Stomach smooth muscle (tissue), 2 donors: ENCODE measurements at regions not wholly inside any gene's neighbourhood (a gene's known extent, or its start where the extent isn't known, plus 50 kb on each side); places are given as distances from the start of the nearest gene placed in this dataset.

Source experiments
- H3K27ac ChIP-seq: one replicate; pipeline ENCODE4 v1.7.0; 2013; ENCODE audit warnings: mild to moderate bottlenecking, low read length, inconsistent platforms
- H3K27me3 ChIP-seq, 2 donors: one replicate each; pipeline ENCODE4 v1.7.0; 2013; ENCODE audit warnings: low read length in 2 of 2; ENCODE audit not compliant: insufficient read depth in 2 of 2, control insufficient read depth in 1 of 2
- H3K36me3 ChIP-seq, 2 donors: one replicate each; pipeline ENCODE4 v1.7.0; 2013; ENCODE audit warnings: low read length in 2 of 2; ENCODE audit not compliant: control insufficient read depth in 2 of 2, insufficient read depth in 2 of 2
- H3K4me1 ChIP-seq: one replicate; pipeline ENCODE4 v1.7.0; 2013; ENCODE audit warnings: low read length; ENCODE audit not compliant: control insufficient read depth, insufficient read depth
- H3K4me3 ChIP-seq, 2 donors: one replicate each; pipeline ENCODE4 v1.7.0; 2013; ENCODE audit warnings: low read length in 2 of 2
- H3K9ac ChIP-seq, 2 donors: one replicate each; pipeline ENCODE4 v1.7.0; 2013; ENCODE audit warnings: low read length in 2 of 2, mild to moderate bottlenecking in 1 of 2
- H3K9me3 ChIP-seq, 2 donors: one replicate each; pipeline ENCODE4 v1.7.0; 2013; ENCODE audit warnings: low read length in 2 of 2; ENCODE audit not compliant: control insufficient read depth in 2 of 2
- donor health status: healthy.
- donor health status: Pancreatic carcinoma.

DNA sequence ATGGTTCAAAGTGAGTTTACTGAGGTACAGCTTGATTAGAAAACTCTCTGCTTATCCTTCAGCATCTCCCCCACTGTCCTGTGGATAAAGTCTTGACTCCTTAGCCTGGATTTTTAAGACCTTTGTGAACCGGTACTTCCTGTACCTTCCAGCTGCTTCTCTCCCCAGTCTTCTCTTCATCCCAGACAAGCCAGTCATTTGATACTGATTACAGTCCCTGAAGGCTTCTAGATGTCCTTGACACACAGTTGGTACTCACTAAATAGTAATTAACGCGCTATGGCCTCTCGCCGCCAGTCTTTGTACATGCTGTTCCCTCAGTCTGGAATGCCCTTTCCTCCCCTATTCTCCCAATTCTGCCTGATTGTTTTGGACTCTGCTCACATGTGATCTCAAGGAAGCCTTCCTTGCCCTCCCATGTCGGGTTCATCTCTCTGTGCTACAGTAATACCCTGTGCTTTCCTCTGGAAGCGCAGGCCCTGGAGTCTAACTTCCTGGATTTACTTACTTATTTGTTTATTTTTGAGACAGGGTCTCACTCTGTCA, 50.6 kb upstream of the PTGR2 start:
- Histone ChIP-seq H3K9ac (no peak overlapping the region), H3K27me3 (no peaks in the 10 kb centered on the region), H3K9me3 (no peaks in the 10 kb centered on the region), H3K36me3 (peaks cover 0 to 8% of the 10 kb centered on the region in 2 donors), H3K4me3 (no peak overlapping the region), H3K4me1 (no peaks in the 10 kb centered on the region), H3K27ac (no peak overlapping the region)

DNA sequence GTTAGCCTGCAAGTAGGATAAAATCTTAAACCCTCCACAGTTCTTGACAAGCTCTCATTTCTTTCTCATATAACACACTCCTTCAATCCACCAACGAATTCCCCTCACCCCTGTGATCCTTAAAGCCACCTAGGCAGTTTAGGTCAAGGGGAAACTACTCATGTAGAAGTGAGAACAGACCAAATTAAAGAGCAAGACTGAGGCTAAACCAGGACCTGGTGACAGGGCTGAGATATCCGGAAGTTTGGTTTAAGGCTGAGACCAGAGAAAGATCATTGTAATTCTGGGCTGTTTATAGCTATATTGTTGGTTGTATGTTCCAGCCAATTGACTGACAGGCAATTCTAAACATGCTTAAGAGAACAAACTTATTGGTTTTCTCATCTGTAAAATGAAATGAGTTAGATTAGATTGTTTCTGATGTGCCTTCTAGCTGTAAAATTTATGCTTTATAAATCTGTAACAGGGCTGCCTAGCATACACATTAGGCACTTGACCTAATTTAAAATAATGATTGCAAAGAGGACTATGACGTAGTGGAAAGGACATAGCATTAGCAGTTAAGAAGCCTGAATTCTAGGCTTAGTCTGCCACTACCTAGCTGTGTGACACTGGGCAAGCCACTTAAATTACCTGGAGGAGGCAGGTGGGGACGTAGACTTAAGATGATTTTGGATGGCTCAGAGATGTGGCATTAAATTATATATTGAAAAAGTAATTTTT, 53.9 kb upstream of the PTGR2 start:
- H3K9me3 ChIP-seq, result no peaks in the 10 kb centered on the region
- H3K4me3 ChIP-seq, result no peak overlapping the region
- H3K27ac ChIP-seq, result no peak overlapping the region
- peaks cover 19% of the 10 kb centered on the region for H3K4me1 ChIP-seq
- H3K9ac ChIP-seq, result no peak overlapping the region
- H3K27me3 ChIP-seq, result no peaks in the 10 kb centered on the region
- peaks cover 0 to under 1% of the 10 kb centered on the region in 2 donors for H3K36me3 ChIP-seq

DNA sequence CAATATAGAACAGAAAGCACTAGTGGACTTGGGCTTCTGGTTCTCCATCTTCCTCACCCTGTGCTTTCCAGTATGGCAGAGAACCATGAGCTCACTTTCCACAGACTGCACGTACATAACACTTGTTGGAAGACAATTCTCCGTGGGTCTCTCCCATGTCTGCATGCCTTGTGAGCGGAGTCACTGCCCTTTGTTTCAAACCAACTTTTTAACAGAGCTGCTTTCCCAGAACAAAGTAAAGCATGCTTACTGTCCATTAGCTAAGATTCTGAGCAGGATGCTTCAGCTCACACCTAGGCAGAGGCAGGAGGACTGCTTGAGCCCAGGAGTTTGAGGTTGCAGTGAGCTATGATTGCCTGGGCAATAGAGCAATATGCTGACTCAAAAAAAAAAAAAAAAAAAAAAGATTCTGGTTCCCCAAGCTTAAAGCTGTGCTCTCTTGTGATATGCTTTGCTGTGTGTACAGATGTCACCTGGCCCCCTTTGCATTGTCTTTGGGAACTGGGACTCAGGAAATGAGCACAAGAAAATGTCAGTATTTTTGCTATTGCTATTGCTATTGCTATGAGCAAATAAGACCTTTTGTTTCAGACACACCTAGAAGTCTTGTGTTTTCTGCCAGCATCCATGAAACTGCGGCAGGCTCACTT, 54.6 kb upstream of the PTGR2 start:
- Histone ChIP-seq H3K9me3 (no peaks in the 10 kb centered on the region), H3K36me3 (peaks cover 0 to 4% of the 10 kb centered on the region in 2 donors), H3K27me3 (no peaks in the 10 kb centered on the region), H3K4me3 (no peak overlapping the region), H3K9ac (no peak overlapping the region), H3K4me1 (peaks cover 19% of the 10 kb centered on the region), H3K27ac (no peak overlapping the region)

DNA sequence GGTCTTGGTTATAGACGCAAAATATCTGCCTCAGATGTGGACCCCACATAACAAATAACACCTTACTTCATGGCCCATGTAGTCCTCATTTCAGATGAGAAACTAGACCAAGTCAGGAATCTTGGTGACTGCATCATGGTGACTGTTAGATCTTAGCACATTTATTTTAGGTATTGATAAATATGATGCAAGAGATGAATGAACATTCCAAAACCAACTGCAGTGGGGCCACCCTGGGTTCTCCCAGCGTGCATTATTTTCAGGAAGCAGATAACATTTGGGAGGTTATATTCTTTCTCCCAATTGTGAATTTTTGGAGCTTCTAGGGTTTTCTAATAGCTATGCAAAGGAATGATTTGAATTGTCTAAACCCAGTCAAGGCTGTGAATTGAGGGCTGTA, 55.2 kb upstream of the PTGR2 start:
- H3K27me3 ChIP-seq, result no peaks in the 10 kb centered on the region
- no peak overlapping the region for H3K9ac ChIP-seq
- peaks cover 0 to 4% of the 10 kb centered on the region in 2 donors for H3K36me3 ChIP-seq
- H3K9me3 ChIP-seq, result no peaks in the 10 kb centered on the region
- no peak overlapping the region for H3K27ac ChIP-seq
- no peak overlapping the region for H3K4me3 ChIP-seq
- peaks cover 19% of the 10 kb centered on the region for H3K4me1 ChIP-seq

DNA sequence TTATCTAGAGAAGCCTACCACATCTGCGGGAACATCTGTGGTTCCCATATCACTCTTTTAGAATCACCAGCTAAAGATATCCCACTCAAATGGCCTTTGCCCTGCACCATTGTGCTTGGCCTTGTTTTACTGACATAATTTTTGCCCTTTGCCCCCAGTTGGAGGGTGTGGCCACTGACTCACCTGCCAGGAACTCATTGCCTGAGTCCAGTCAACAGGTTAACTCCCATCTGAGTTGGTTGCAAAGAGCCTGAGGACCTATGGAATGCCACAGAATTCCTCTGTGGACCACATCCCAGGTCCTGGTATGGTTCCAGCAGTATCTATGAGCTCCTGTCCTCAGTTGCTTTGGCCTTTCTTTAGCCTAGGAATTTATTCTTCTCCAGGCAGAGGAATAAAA, 55.7 kb upstream of the PTGR2 start:
- Histone ChIP-seq H3K36me3 (peaks cover 0 to 4% of the 10 kb centered on the region in 2 donors), H3K27ac (no peak overlapping the region), H3K9me3 (no peaks in the 10 kb centered on the region), H3K4me1 (peaks cover 21% of the 10 kb centered on the region), H3K9ac (no peak overlapping the region), H3K4me3 (no peak overlapping the region), H3K27me3 (no peaks in the 10 kb centered on the region)

DNA sequence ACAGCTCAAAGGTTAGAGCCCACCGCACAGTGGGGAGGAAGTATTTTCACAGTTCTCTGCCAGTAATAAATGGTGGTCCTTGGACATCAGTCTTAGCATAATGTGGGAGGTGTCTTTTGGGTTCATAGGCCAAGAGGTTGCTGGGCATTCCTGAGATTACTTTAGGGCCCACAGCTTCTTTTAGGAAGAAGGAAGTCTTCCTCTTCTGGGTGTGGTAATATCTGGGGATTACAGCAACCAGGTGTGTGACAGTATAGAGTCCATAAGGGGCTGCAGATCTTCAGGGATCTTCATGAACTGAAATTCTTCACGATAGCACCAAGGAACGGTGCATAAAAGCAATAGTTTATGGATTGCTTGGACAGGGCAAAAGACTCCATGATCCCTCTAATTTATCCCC, 56.2 kb upstream of the PTGR2 start:
- Histone ChIP-seq H3K4me1 (peaks cover 26% of the 10 kb centered on the region), H3K27ac (peak overlapping the region; percentile 86), H3K4me3 (no peak overlapping the region), H3K27me3 (no peaks in the 10 kb centered on the region), H3K9ac (peak overlapping the region in 1 of 2 donors; percentile 36), H3K36me3 (peaks cover 0 to 4% of the 10 kb centered on the region in 2 donors), H3K9me3 (no peaks in the 10 kb centered on the region)

DNA sequence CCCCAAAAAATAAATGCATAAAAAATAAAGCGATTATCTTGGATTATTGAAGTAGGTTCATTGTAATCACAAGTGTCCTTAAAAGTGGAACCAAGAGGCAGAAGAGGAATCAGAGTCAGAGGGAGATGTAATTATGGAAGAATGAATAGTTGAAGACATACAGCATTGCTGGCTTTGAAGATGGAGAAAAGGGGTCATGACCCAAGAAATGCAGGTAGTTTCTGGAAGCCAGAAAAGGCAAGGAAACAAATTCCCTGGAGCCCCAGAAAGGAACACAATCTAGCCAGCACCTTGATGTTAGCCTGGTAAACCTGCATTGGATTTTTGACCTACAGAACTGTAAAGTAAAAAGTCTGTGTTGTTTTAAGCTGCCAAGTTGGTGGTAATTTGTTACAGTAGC, 57.5 kb upstream of the PTGR2 start:
- H3K9me3 ChIP-seq, result no peaks in the 10 kb centered on the region
- H3K4me3 ChIP-seq, result no peak overlapping the region
- peak overlapping the region in 1 of 2 donors; percentile 36 for H3K9ac ChIP-seq
- H3K27me3 ChIP-seq, result no peaks in the 10 kb centered on the region
- peaks cover 0 to 4% of the 10 kb centered on the region in 2 donors for H3K36me3 ChIP-seq
- H3K4me1 ChIP-seq, result peaks cover 39% of the 10 kb centered on the region
- peak overlapping the region; percentile 86 for H3K27ac ChIP-seq

DNA sequence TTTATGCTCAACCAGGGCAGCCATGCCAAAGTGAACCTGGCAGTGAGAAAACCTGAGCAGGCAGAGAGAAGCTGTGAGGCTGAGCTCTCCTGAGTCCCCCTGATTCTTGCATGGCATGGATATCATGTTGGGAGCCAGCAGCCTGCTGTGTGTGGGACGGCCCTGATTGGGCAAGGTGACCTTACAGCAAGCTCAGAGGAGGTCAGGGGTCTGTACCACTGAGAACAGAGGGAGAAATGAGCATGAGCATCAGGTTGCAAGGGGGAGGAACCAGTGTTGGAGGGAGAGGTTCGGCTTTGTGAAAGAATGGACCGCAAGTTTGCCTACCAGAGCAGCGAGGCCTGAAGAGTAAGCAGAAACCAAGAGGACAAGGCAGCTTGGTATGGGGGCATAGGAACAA, 59.1 kb upstream of the PTGR2 start:
- Histone ChIP-seq H3K4me3 (no peak overlapping the region), H3K9ac (no peak overlapping the region), H3K27me3 (no peaks in the 10 kb centered on the region), H3K9me3 (no peaks in the 10 kb centered on the region), H3K4me1 (peaks cover 55% of the 10 kb centered on the region), H3K36me3 (peaks cover 0 to 4% of the 10 kb centered on the region in 2 donors), H3K27ac (peak overlapping the region; percentile 58)

DNA sequence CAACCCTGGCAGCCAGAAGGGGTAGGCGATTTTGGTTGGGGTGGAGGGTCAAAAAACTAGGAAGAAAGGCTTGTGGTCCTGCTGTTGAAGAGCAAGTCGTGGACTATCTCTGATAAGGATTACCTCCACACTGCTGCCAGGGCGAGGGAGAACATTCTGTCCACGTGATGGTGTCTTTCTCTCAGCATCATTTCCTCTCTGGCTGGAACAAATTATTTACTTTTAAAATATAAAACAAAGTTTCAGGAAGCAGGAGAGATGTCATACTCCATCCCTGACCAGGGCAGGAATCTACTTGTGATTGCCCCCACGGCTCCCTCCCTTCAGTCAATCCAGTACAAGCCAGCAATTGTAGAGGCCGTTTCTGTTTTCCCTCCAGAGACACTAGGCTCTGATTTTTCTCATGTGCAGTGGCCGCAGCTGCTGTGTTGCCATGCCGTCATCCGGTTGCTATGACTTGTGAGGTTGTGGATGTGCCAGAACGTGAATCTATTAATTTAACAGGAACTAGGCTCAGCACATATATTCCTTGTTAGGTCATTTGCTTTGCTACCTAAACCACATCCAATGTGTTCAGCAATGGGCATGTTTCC, 61.5 kb upstream of the PTGR2 start:
- Histone ChIP-seq H3K27ac (peak overlapping the region; percentile 99), H3K27me3 (no peaks in the 10 kb centered on the region), H3K4me3 (peak overlapping the region; percentile 39 to 47), H3K9ac (peak overlapping the region; percentile 87 to 99), H3K36me3 (peaks cover 0 to 4% of the 10 kb centered on the region in 2 donors), H3K9me3 (no peaks in the 10 kb centered on the region), H3K4me1 (peaks cover 60% of the 10 kb centered on the region)

DNA sequence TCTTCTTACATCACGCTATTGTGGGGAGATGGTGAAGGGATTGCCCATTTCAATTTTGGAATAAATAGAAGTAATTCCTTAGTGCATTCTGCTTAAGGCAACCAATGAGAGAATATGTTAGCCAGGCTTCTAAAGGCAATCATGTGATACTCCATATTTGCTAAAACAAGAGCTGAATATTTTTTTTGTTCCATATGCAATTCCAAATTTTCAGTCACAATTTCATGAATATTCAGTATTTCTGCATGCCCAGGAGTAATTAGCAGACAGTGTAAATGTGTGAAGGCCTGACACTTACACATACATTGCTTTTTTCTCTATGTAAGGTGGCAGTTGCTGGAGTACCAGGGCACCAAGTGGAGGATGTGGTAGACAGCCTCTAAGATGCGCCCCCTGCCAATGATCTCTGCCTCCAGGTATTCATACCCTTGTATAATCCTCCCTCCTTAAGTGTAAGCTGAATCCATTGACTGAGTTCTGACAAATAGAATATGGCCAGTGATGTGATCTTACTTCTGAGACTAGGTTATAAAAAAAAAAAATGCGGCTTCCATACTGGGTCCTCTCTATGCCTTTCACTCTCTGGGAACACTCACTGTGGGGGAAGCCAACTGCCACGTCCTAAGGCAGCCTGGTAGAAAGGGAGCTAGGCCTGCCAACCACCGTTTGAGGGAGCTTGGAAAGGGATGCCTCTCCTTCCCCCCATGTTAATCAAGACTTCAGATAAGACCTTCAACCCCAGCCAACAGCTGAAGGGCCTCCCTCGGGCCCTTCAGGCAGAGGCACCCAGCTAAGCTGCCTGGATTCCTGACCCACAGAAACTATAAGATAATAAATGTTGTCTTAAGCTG, 62.7 kb upstream of the PTGR2 start:
- Histone ChIP-seq H3K27ac (peak overlapping the region; percentile 99), H3K4me1 (peaks cover 60% of the 10 kb centered on the region), H3K27me3 (no peaks in the 10 kb centered on the region), H3K36me3 (peaks cover 0 to 4% of the 10 kb centered on the region in 2 donors), H3K9me3 (no peaks in the 10 kb centered on the region), H3K4me3 (peak overlapping the region; percentile 83 to 89), H3K9ac (peak overlapping the region; percentile 98 to 99)
